T-cell (primary cell): ENCODE measurements at regions not wholly inside any gene's neighbourhood (a gene's known extent, or its start where the extent isn't known, plus 50 kb on each side); places are given as distances from the start of the nearest gene placed in this dataset.

Source experiments
- ATAC-seq, 4 experiments: fragments of 200-7000 bp in 3 of 4; fragments of 150-1000 bp in 1 of 4; cut with Tn5 transposase; replicated peaks in 1 of 4; 1 replicate in 3 of 4; 2 replicates in 1 of 4; pipeline ENCODE4 v1.10.0; 2021; ENCODE audit warnings: moderate library complexity in 3 of 4, mild to moderate bottlenecking in 2 of 4, moderate number of reproducible peaks in 1 of 4
- CTCF ChIA-PET, 2 donors: fragments of 300-600 bp; sonication (Branson Sonifier 250); formaldehyde crosslinking; loops; one replicate each; lab custom pipeline; 2022; ENCODE audit warnings: antibody characterized with exemption in 2 of 2; lab: Charles Lee
- POLR2A ChIA-PET, 2 donors: fragments of 300-600 bp; sonication (Branson Sonifier 250); formaldehyde crosslinking; loops; one replicate each; lab custom pipeline; 2022; ENCODE audit warnings: antibody characterized with exemption in 2 of 2; lab: Charles Lee
- DNase-seq, 35 experiments: peaks; one replicate each; pipeline versions ENCODE4 v3.0.0 to v3.0.0-alpha.2; 2013 to 2023
- H3K27ac ChIP-seq: one replicate; pipeline ENCODE4 v1.5.1; 2013; ENCODE audit warnings: low read length
- H3K27me3 ChIP-seq, 2 experiments: replicated peaks in 1 of 2; 1 replicate in 1 of 2; 2 replicates in 1 of 2; pipeline versions ENCODE4 v1.6.1 to v1.7.0; 2013; ENCODE audit warnings: low read length in 1 of 2, mixed read lengths in 1 of 2; ENCODE audit not compliant: control insufficient read depth in 2 of 2, insufficient read depth in 2 of 2; ENCODE audit errors: extremely low read depth in 1 of 2
- H3K36me3 ChIP-seq, 2 donors: 1 replicate in 1 of 2; 2 replicates in 1 of 2; pipeline versions ENCODE4 v1.6.1 to v1.7.0; 2013; ENCODE audit warnings: low read length in 1 of 2; ENCODE audit not compliant: control insufficient read depth in 2 of 2, insufficient read depth in 1 of 2; ENCODE audit errors: extremely low read depth in 1 of 2
- H3K4me1 ChIP-seq, 2 experiments: 1 replicate in 1 of 2; 2 replicates in 1 of 2; pipeline versions ENCODE4 v1.6.1 to v1.7.0; 2013; ENCODE audit warnings: low read length in 2 of 2, mixed read lengths in 1 of 2; ENCODE audit not compliant: insufficient read depth in 2 of 2, control insufficient read depth in 1 of 2; ENCODE audit errors: extremely low read depth in 1 of 2
- H3K4me3 ChIP-seq, 2 donors: 1 replicate in 1 of 2; 2 replicates in 1 of 2; pipeline versions ENCODE4 v1.5.1 to v1.7.0; 2013; ENCODE audit warnings: mild to moderate bottlenecking in 2 of 2, low read length in 1 of 2, moderate library complexity in 1 of 2; ENCODE audit not compliant: control insufficient read depth in 1 of 2; ENCODE audit errors: extremely low read depth in 1 of 2
- H3K9me3 ChIP-seq: 2 replicates; pipeline ENCODE4 v1.7.0; 2013
- H3K27ac Mint-ChIP-seq, 2 donors: one replicate each; pipeline ENCODE4 v1.8.0; 2020 to 2021; ENCODE audit warnings: mild to moderate bottlenecking in 2 of 2, mixed read lengths in 2 of 2
- H3K27me3 Mint-ChIP-seq, 2 donors: one replicate each; pipeline ENCODE4 v1.8.0; 2021 to 2022; ENCODE audit warnings: mixed read lengths in 2 of 2
- H3K36me3 Mint-ChIP-seq: one replicate; pipeline ENCODE4 v1.8.0; 2021; ENCODE audit warnings: mixed read lengths
- H3K4me1 Mint-ChIP-seq, 3 donors: one replicate each; pipeline ENCODE4 v1.8.0; 2020 to 2022; ENCODE audit warnings: mixed read lengths in 3 of 3, mild to moderate bottlenecking in 1 of 3
- H3K4me3 Mint-ChIP-seq, 3 donors: one replicate each; pipeline ENCODE4 v1.8.0; 2020 to 2022; ENCODE audit warnings: mild to moderate bottlenecking in 3 of 3, mixed read lengths in 3 of 3, moderate library complexity in 3 of 3
- H3K9me3 Mint-ChIP-seq, 3 donors: one replicate each; pipeline ENCODE4 v1.8.0; 2020 to 2022; ENCODE audit warnings: mixed read lengths in 3 of 3
- WGBS: methylation state at CpG from one replicate; pipeline ENCODE4 v1.1.5; 2013; ENCODE audit warnings: missing lambda C conversion rate; ENCODE audit not compliant: insufficient coverage; 5-methylcytosine and 5-hydroxymethylcytosine counted together

GRCh38 chr21:15272591-15272990, 207.8 kb upstream of the NRIP1 start:
- H3K36me3 ChIP-seq, result no peaks in the 10 kb centered on the region
- no peaks in the 10 kb centered on the region for H3K27me3 Mint-ChIP-seq
- POLR2A ChIA-PET, result no interaction called here
- no peak overlapping the region for H3K27ac Mint-ChIP-seq
- no peak for DNase-seq
- WGBS, result 88% methylated on average over 1 of the region's 2 CpGs
- no peak overlapping the region for H3K27ac ChIP-seq
- no peaks in the 10 kb centered on the region for H3K27me3 ChIP-seq
- CTCF ChIA-PET, result no interaction called here
- no peak for ATAC-seq
- H3K36me3 Mint-ChIP-seq, result no peaks in the 10 kb centered on the region
- H3K4me3 Mint-ChIP-seq, result no peak overlapping the region
- no peak overlapping the region for H3K4me3 ChIP-seq
- no peaks in the 10 kb centered on the region for H3K9me3 Mint-ChIP-seq
- H3K9me3 ChIP-seq, result no peaks in the 10 kb centered on the region
- no peaks in the 10 kb centered on the region for H3K4me1 ChIP-seq
- no peaks in the 10 kb centered on the region for H3K4me1 Mint-ChIP-seq

GRCh38 chr21:15273244-15273643, 208.4 kb upstream of the NRIP1 start:
- WGBS, result no CpG with 5 or more reads among the region's 2 CpGs

GRCh38 chr21:15274701-15275485, 210.1 kb upstream of the NRIP1 start:
- no peak for DNase-seq
- Histone ChIP-seq H3K27ac (no peak overlapping the region), H3K9me3 (no peaks in the 10 kb centered on the region), H3K27me3 (no peaks in the 10 kb centered on the region), H3K36me3 (no peaks in the 10 kb centered on the region), H3K4me3 (no peak overlapping the region), H3K4me1 (no peaks in the 10 kb centered on the region)
- CTCF ChIA-PET, result no interaction called here
- 83% methylated on average over 2 of the region's 5 CpGs for WGBS
- Mint-ChIP-seq H3K4me1 (no peaks in the 10 kb centered on the region), H3K27me3 (no peaks in the 10 kb centered on the region), H3K36me3 (no peaks in the 10 kb centered on the region), H3K9me3 (no peaks in the 10 kb centered on the region), H3K4me3 (no peak overlapping the region), H3K27ac (no peak overlapping the region)
- no peak for ATAC-seq
- POLR2A ChIA-PET, result no interaction called here

More at GRCh38 chr21:15273244-15273643, 208.4 kb upstream of the NRIP1 start:
- H3K9me3 ChIP-seq, result no peaks in the 10 kb centered on the region
- H3K4me1 Mint-ChIP-seq, result no peaks in the 10 kb centered on the region
- no peak for DNase-seq
- no peaks in the 10 kb centered on the region for H3K4me1 ChIP-seq
- H3K4me3 Mint-ChIP-seq, result no peak overlapping the region
- no peaks in the 10 kb centered on the region for H3K36me3 Mint-ChIP-seq
- no peaks in the 10 kb centered on the region for H3K9me3 Mint-ChIP-seq
- H3K27ac ChIP-seq, result no peak overlapping the region
- no peak overlapping the region for H3K27ac Mint-ChIP-seq
- no peaks in the 10 kb centered on the region for H3K27me3 ChIP-seq
- H3K36me3 ChIP-seq, result no peaks in the 10 kb centered on the region
- ChIA-PET POLR2A (no interaction called here), CTCF (no interaction called here)
- H3K27me3 Mint-ChIP-seq, result no peaks in the 10 kb centered on the region
- no peak for ATAC-seq
- H3K4me3 ChIP-seq, result no peak overlapping the region

- POLR2A ChIA-PET, result no interaction called here
- no peak overlapping the region for H3K27ac ChIP-seq
- H3K9me3 ChIP-seq, result no peaks in the 10 kb centered on the region
- H3K27me3 ChIP-seq, result no peaks in the 10 kb centered on the region
- CTCF ChIA-PET, result interaction anchor here in 1 of 2 donors (0.6 kb wide), 1 partner anchor 146 kb away, joined by 3 read pairs; no protein-coding TSS in a partner anchor
- H3K4me3 Mint-ChIP-seq, result no peak overlapping the region
- H3K4me1 Mint-ChIP-seq, result no peaks in the 10 kb centered on the region
- no peaks in the 10 kb centered on the region for H3K9me3 Mint-ChIP-seq
- 92% methylated on average over 2 of the region's 6 CpGs for WGBS
- H3K27me3 Mint-ChIP-seq, result no peaks in the 10 kb centered on the region
- no peaks in the 10 kb centered on the region for H3K36me3 Mint-ChIP-seq
- no peaks in the 10 kb centered on the region for H3K36me3 ChIP-seq
- DNase-seq, result no peak
- H3K4me1 ChIP-seq, result no peaks in the 10 kb centered on the region
- H3K4me3 ChIP-seq, result no peak overlapping the region
- ATAC-seq, result no peak
- H3K27ac Mint-ChIP-seq, result no peak overlapping the region
Measured at GRCh38 chr21:15275615-15276235, 210.9 kb upstream of the NRIP1 start.

GRCh38 chr21:15276243-15276642, 211.4 kb upstream of the NRIP1 start:
- DNase-seq (no peak), ATAC-seq (no peak)
- POLR2A ChIA-PET, result interaction anchor here in 1 of 2 donors (0.6 kb wide), 1 partner anchor 34 kb away, joined by 3 read pairs; no protein-coding TSS in a partner anchor
- Histone ChIP-seq H3K27me3 (peaks cover 0 to 2% of the 10 kb centered on the region in 2 experiments), H3K4me1 (no peaks in the 10 kb centered on the region), H3K27ac (no peak overlapping the region), H3K9me3 (no peaks in the 10 kb centered on the region), H3K36me3 (no peaks in the 10 kb centered on the region), H3K4me3 (no peak overlapping the region)
- Mint-ChIP-seq H3K36me3 (no peaks in the 10 kb centered on the region), H3K9me3 (no peaks in the 10 kb centered on the region), H3K27me3 (no peaks in the 10 kb centered on the region), H3K27ac (no peak overlapping the region), H3K4me3 (no peak overlapping the region), H3K4me1 (no peaks in the 10 kb centered on the region)
- 93% methylated on average over 2 of the region's 2 CpGs for WGBS
- CTCF ChIA-PET, result interaction anchor here in 1 of 2 donors (0.6 kb wide), 1 partner anchor 146 kb away, joined by 3 read pairs; no protein-coding TSS in a partner anchor

GRCh38 chr21:15277466-15277865, 212.7 kb upstream of the NRIP1 start:
- H3K27ac Mint-ChIP-seq, result no peak overlapping the region
- DNase-seq, result no peak
- Histone ChIP-seq H3K9me3 (no peaks in the 10 kb centered on the region), H3K27me3 (peaks cover 0 to 2% of the 10 kb centered on the region in 2 experiments), H3K4me3 (no peak overlapping the region), H3K36me3 (no peaks in the 10 kb centered on the region), H3K27ac (no peak overlapping the region), H3K4me1 (no peaks in the 10 kb centered on the region)
- ATAC-seq, result no peak
- no peaks in the 10 kb centered on the region for H3K36me3 Mint-ChIP-seq
- no peak overlapping the region for H3K4me3 Mint-ChIP-seq
- ChIA-PET POLR2A (no interaction called here), CTCF (no interaction called here)
- H3K27me3 Mint-ChIP-seq, result no peaks in the 10 kb centered on the region
- no peaks in the 10 kb centered on the region for H3K9me3 Mint-ChIP-seq
- no peaks in the 10 kb centered on the region for H3K4me1 Mint-ChIP-seq
